LoVo (cell line): ENCODE measurements at regions not wholly inside any gene's neighbourhood (a gene's known extent, or its start where the extent isn't known, plus 50 kb on each side); places are given as distances from the start of the nearest gene placed in this dataset.
"Not testable (repeated sequence)": the region's sequence is repeated elsewhere in the genome, so short reads cannot be mapped to it uniquely, and the experiment has no call there.

Experiments used
- DNase-seq: peaks from one replicate; pipeline ENCODE4 v3.0.0-alpha.2; 2016; ENCODE audit warnings: low spot score

- no peak for DNase-seq
Measured at GRCh38 chr11:34830648-34831047, 85.5 kb downstream of the APIP start.

GRCh38 chr11:34830035-34830434 lies 86.1 kb downstream of the APIP start:
- no peak for DNase-seq

GRCh38 chr11:34827228-34827627 lies 89.0 kb downstream of the APIP start:
- DNase-seq, result no peak

- no peak for DNase-seq
Measured at GRCh38 chr11:34826384-34826726, 89.8 kb downstream of the APIP start.

- peak; percentile 83 for DNase-seq
Measured at GRCh38 chr11:34825670-34826383, 90.4 kb downstream of the APIP start.

GRCh38 chr11:34825315-34825669 lies 90.9 kb downstream of the APIP start:
- DNase-seq, result no peak

GRCh38 chr11:34824425-34824824 lies 91.8 kb downstream of the APIP start:
- DNase-seq, result no peak

GRCh38 chr11:34823639-34824038 lies 92.5 kb downstream of the APIP start:
- DNase-seq, result no peak

- DNase-seq, result no peak
Measured at GRCh38 chr11:34823197-34823596, 93.0 kb downstream of the APIP start.

GRCh38 chr11:34819740-34820482 lies 96.3 kb downstream of the APIP start:
- no peak for DNase-seq

- not testable (repeated sequence) for DNase-seq
Measured at GRCh38 chr11:34817812-34818211, 98.4 kb downstream of the APIP start.

GRCh38 chr11:34816698-34817213 lies 99.4 kb downstream of the APIP start:
- DNase-seq, result no peak

- DNase-seq, result no peak
Measured at GRCh38 chr11:34812905-34813576, 103.1 kb downstream of the APIP start.

GRCh38 chr11:34811858-34812257 lies 104.3 kb downstream of the APIP start:
- no peak for DNase-seq

- no peak for DNase-seq
Measured at GRCh38 chr11:34810107-34810562, 106.0 kb downstream of the APIP start.

- DNase-seq, result peak; percentile 42
Measured at GRCh38 chr11:34809191-34810106, 106.7 kb downstream of the APIP start.

GRCh38 chr11:34806875-34807274 lies 109.3 kb downstream of the APIP start:
- no peak for DNase-seq

- DNase-seq, result no peak
Measured at GRCh38 chr11:34805937-34806336, 110.2 kb downstream of the APIP start.

- DNase-seq, result no peak
Measured at GRCh38 chr11:34799848-34800247, 116.3 kb downstream of the APIP start.

- no peak for DNase-seq
Measured at GRCh38 chr11:34798985-34799384, 117.2 kb downstream of the APIP start.

- not testable (repeated sequence) for DNase-seq
Measured at GRCh38 chr11:34797497-34797896, 118.7 kb downstream of the APIP start.

- DNase-seq, result no peak
Measured at GRCh38 chr11:34795641-34796040, 120.5 kb downstream of the APIP start.
